Fibroblast of the aortic adventitia (primary cell): ENCODE measurements at regions not wholly inside any gene's neighbourhood (a gene's known extent, or its start where the extent isn't known, plus 50 kb on each side); places are given as distances from the start of the nearest gene placed in this dataset.
"Not testable (repeated sequence)": the region's sequence is repeated elsewhere in the genome, so short reads cannot be mapped to it uniquely, and the experiment has no call there.

Source experiments
- DNase-seq: peaks from one replicate; pipeline ENCODE4 v3.0.0-alpha.2; 2010; ENCODE audit warnings: low read depth
- H3K4me3 ChIP-seq: 2 replicates; pipeline ENCODE4 v1.5.1; 2011; ENCODE audit warnings: low read depth, mild to moderate bottlenecking, control low read depth, low read length, moderate library complexity
- TF ChIP-seq, protein P1 (sequence below): IDR thresholded peaks from 2 replicates; pipeline ENCODE4 v1.5.1; 2011; ENCODE audit warnings: mild to moderate bottlenecking, low read length, control low read depth, inconsistent platforms; ENCODE audit not compliant: insufficient read depth

DNA sequence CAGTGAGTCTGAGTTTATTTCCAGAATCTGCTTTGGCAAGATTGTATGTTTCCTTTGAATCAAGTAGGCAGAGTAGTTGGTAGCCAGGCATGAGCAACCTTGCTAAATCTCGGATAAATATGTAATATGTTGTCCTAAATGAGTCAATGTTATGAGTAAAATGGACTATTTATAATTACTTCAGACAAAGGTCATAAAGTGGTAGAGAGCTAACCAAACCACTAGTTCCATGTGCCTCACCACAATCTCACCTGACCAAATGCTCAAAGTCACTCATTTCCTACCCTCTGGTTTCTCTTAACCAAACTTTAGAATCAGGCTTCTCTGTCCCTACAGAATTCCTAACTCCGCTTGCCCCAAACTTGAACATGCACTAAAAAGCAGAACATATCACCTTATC lies 261.2 kb upstream of the FSIP2 start:
- DNase-seq = no peak
- no peak overlapping the region for H3K4me3 ChIP-seq

DNA sequence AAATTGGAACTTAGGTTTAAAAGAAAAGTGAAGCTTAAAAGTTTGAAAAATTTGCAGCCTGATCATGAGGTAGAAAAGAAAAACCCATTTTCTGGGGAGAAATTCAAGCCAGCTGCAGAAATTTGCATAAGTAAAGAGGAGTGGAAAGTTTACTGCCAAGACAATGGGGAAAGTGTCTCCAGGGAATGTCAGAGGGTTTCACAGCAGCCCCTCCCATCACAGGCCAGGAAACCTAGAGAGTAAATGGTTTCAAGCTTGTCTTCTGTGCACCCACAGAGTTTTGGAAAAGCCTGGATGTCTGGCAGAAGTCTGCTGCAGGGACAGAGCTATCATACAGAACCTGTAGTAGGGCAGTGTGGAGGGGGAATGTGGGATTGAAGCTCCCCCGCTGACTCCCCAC lies 254.0 kb upstream of the FSIP2 start:
- no peak overlapping the region for H3K4me3 ChIP-seq
- TF ChIP-seq, protein P1, sequence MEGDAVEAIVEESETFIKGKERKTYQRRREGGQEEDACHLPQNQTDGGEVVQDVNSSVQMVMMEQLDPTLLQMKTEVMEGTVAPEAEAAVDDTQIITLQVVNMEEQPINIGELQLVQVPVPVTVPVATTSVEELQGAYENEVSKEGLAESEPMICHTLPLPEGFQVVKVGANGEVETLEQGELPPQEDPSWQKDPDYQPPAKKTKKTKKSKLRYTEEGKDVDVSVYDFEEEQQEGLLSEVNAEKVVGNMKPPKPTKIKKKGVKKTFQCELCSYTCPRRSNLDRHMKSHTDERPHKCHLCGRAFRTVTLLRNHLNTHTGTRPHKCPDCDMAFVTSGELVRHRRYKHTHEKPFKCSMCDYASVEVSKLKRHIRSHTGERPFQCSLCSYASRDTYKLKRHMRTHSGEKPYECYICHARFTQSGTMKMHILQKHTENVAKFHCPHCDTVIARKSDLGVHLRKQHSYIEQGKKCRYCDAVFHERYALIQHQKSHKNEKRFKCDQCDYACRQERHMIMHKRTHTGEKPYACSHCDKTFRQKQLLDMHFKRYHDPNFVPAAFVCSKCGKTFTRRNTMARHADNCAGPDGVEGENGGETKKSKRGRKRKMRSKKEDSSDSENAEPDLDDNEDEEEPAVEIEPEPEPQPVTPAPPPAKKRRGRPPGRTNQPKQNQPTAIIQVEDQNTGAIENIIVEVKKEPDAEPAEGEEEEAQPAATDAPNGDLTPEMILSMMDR = no peak
- DNase-seq = no peak

More for the DNA sequence above, 261.2 kb upstream of the FSIP2 start:
- TF ChIP-seq, protein P1 = no peak

DNA sequence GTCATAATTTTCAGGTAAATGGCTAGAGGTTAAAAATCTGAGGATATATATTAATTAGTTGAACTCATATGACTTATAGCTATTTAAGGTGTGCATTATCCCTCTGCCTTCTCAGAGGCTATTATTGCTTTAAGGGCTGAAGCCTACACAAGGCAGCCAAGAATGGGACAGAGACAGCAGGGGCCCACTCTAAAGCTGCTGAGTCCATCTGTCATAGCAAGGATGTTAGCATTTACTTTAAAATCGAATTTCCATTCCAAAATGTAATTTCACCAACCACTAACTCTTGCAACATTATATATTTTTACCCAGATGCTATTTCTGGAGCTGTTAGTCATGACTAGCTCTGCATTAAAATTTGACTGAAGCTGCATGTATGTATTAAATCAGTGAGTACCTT lies 236.3 kb upstream of the FSIP2 start:
- TF ChIP-seq, protein P1 = no peak
- no peak for DNase-seq
- H3K4me3 ChIP-seq = no peak overlapping the region

DNA sequence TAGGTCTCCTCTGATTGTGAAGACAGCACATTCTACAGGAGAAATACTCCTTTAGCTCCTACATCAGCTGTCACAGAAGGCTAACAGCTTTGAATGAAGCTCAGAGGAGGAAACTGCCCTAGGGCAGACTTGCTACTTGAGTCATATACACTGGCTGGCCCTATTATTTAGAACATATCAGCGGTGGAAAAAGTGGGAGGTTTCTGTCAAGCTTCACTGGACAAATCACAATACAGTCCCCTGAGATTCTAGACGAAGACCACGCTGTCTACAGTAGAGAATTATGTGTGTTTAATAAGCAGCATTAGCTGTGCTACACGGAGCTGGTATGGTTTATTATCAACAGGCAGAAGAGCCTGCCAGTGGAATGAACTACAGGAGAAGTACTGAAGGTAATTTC lies 230.9 kb upstream of the FSIP2 start:
- TF ChIP-seq, protein P1 = no peak
- no peak for DNase-seq
- H3K4me3 ChIP-seq = no peak overlapping the region

DNA sequence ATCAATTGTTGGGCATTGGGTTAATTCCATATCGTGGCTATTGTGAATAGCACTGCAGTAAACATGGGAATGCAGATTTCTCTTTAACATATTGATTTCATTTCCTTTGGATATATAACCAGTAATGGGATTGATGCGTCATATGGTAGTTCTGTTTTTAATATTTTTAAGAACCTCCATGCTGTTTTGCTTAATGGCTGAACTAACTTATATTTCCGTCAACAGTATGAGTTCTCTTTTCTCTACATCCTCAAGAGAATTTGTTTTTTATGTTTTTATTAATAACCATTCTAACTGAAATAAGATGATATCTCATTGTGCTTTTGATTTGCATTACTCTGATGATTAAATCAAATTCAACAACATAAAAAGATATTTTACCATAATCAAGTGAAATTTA lies 228.5 kb upstream of the FSIP2 start:
- H3K4me3 ChIP-seq = no peak overlapping the region
- TF ChIP-seq, protein P1 = no peak
- DNase-seq = no peak

DNA sequence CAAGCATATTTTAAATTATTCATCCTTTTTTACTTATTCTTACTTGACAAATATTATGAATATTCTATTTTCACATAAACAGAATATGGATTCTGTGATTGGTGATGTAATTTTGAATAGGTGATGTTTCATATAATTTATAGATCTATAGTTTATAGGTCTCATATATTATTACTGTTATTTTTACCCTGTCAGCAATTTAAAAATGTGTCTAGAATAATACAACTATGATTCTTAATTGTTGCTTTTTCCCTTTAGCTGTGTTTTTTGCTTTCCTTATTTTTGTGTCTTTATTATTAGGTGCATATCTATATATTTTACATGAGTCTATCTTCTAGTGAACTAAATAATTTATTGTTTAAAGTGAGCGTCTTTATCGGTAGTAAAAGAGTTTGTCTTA lies 226.7 kb upstream of the FSIP2 start:
- H3K4me3 ChIP-seq = no peak overlapping the region
- TF ChIP-seq, protein P1 = no peak
- DNase-seq = no peak

DNA sequence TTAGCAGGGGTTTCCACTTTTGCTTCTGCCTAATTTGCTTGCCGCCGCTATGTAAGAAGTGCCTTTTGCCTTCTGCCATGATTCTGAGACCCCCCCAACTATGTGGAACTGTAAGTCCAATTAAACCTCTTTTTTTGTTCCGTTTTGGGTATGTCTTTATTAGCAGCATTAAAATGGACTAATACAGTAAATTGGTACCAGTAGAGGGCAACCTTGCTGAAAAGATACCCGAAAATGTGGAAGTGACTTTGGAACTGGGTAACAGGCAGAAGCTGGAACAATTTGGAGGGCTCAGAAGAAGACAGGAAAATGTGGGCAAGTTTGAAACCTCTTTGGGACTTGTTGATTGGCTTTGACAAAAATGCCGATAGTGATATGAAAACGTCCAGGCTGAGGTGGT lies 216.1 kb upstream of the FSIP2 start:
- DNase-seq = no peak
- TF ChIP-seq, protein P1 = no peak
- no peak overlapping the region for H3K4me3 ChIP-seq

DNA sequence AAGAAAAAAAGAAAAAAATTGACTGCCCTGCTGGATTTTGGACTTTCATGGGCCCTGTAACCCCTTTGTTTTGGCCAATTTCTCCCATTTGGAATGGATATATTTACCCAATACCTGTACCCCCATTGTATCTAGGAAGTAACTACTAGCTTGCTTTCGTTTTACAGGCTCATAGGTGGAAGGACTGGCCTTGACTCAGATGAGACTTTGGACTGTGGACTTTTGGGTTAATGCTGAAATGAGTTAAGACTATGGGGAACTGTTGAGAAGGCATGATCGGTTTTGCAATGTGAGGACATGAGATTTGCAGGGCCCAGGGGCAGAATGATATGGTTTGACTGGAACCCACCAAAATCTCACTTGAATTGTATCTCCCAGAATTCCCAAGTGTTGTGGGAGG lies 214.4 kb upstream of the FSIP2 start:
- not testable (repeated sequence) for DNase-seq, H3K4me3 ChIP-seq
